HCT116 (cell line): ENCODE measurements at regions not wholly inside any gene's neighbourhood (a gene's known extent, or its start where the extent isn't known, plus 50 kb on each side); places are given as distances from the start of the nearest gene placed in this dataset.
"Not testable (repeated sequence)": the region's sequence is repeated elsewhere in the genome, so short reads cannot be mapped to it uniquely, and the experiment has no call there.

ENCODE experiments used
- CTCF ChIP-seq, 3 experiments: fragments of 200-600 bp in 1 of 3; sonication (generic) in 1 of 3; IDR thresholded peaks in 2 of 3; conservative IDR thresholded peaks in 1 of 3; 2 replicates each; pipeline ENCODE4 v1.5.1; 2012 to 2017; ENCODE audit warnings: low read depth in 2 of 3, low read length in 2 of 3, antibody characterized with exemption in 1 of 3, borderline replicate concordance in 1 of 3, control low read depth in 1 of 3, mild to moderate bottlenecking in 1 of 3, mixed read lengths in 1 of 3, mixed run types in 1 of 3, moderate library complexity in 1 of 3; ENCODE audit not compliant: insufficient read depth in 1 of 3
- POLR2A ChIP-seq: IDR thresholded peaks from 2 replicates; pipeline ENCODE4 v1.7.0; 2011; ENCODE audit warnings: borderline replicate concordance; ENCODE audit not compliant: insufficient read depth, insufficient read length; ENCODE audit errors: extremely low read depth
- SRF ChIP-seq: IDR thresholded peaks from 2 replicates; pipeline ENCODE4 v1.6.1; 2012; ENCODE audit warnings: low read depth

- TF ChIP-seq SRF; CTCF (IDR thresholded peaks at IDR 0.05 in 2 of 3, conservative IDR thresholded peaks at IDR 0.05 in 1 of 3; ENCODE audit: borderline replicate concordance in 1 of 3, insufficient read depth in 1 of 3, low read depth in 2 of 3, low read length in 2 of 3); POLR2A: not testable (repeated sequence)
These were observed 534.0 kb upstream of the FAM98A start for GRCh38 chr2:34133065-34133464.
